C4-2B (cell line): ENCODE measurements at regions not wholly inside any gene's neighbourhood (a gene's known extent, or its start where the extent isn't known, plus 50 kb on each side); places are given as distances from the start of the nearest gene placed in this dataset.
A peak's percentile ranks its signal among the peaks of the same experiment; 100 is the strongest.

Experiments
- H3K27ac ChIP-seq: fragments of 450-650 bp; 2 replicates; pipeline ENCODE4 v1.5.1; 2017
- ZFX ChIP-seq: fragments of 450-650 bp; IDR thresholded peaks from 2 replicates; pipeline ENCODE4 v1.6.1; 2017
- TF ChIP-seq, protein P1 (sequence below): fragments of 450-650 bp; conservative IDR thresholded peaks from 2 replicates; pipeline ENCODE4 v1.5.1; 2017; ENCODE audit warnings: mild to moderate bottlenecking

DNA sequence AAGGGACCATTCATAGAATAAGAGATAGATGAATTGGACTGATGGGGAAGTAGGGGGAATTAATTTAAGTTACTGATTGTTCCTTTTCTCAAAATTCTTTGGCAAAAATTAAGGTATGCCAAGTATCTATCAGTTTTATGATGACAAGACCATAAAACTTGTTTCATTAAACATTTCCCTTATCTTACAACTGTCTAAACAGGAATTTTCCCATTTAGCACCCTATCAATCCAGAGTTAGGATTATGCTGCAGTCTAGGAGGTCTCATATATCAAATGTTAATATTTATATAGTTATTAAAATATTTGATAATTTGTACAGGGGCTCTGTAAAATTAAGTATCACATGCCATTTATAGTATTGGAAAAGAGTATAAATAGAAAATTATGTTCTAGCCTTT is 51.5 kb upstream of the ARID1B start:
- no peak for TF ChIP-seq ZFX
- TF ChIP-seq, protein P1, sequence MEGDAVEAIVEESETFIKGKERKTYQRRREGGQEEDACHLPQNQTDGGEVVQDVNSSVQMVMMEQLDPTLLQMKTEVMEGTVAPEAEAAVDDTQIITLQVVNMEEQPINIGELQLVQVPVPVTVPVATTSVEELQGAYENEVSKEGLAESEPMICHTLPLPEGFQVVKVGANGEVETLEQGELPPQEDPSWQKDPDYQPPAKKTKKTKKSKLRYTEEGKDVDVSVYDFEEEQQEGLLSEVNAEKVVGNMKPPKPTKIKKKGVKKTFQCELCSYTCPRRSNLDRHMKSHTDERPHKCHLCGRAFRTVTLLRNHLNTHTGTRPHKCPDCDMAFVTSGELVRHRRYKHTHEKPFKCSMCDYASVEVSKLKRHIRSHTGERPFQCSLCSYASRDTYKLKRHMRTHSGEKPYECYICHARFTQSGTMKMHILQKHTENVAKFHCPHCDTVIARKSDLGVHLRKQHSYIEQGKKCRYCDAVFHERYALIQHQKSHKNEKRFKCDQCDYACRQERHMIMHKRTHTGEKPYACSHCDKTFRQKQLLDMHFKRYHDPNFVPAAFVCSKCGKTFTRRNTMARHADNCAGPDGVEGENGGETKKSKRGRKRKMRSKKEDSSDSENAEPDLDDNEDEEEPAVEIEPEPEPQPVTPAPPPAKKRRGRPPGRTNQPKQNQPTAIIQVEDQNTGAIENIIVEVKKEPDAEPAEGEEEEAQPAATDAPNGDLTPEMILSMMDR = no peak
- H3K27ac ChIP-seq = no peak overlapping the region

DNA sequence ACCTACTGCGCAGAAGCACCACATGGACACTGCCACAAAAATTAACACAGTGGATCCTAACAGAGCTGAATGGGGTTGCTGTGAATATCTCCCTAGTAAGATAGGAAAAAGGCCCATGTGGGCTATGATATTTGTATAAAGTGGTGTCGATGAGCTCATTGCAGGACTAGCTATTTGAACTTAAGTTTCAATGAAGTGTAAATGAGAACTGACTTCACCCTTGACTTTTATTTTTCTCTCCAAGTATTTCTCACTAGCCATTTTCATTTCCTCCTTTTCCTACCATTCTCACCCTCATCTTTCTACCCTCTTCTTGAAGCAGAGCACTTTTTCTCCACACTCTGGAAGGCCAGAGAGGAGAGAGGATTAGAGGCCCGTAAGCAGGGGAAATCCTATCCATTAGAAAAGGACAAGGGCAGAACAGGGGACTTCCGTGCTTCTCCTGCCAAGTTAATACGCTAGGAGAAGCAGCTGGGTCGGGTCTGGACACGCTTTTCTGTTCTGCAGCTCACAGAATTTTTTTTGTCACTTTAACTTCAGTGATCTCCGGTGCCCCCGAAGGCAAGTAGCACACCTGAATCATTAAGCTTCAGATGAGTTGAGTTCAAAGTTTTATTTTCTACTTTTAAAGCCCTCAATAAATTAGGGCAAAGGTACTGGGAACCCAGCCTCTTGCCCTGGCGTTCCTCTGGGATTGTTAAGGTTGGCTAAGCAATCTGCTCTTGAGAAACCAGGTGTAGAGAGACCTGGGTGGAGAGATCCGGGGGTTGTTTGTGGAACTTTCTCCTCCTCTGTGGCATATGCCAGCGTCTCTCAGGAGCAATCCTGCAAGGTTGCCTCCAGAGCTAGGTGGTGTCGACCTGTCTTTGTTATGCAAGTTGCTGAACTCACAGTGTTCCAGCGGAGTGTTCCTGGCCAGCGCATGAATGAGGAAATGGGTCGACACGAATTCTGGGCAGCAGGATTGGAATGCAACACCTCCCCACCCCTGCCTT is 56.2 kb upstream of the ARID1B start:
- H3K27ac ChIP-seq = peak overlapping the region; percentile 81
- TF ChIP-seq, protein P1 = no peak
- TF ChIP-seq ZFX = no peak

DNA sequence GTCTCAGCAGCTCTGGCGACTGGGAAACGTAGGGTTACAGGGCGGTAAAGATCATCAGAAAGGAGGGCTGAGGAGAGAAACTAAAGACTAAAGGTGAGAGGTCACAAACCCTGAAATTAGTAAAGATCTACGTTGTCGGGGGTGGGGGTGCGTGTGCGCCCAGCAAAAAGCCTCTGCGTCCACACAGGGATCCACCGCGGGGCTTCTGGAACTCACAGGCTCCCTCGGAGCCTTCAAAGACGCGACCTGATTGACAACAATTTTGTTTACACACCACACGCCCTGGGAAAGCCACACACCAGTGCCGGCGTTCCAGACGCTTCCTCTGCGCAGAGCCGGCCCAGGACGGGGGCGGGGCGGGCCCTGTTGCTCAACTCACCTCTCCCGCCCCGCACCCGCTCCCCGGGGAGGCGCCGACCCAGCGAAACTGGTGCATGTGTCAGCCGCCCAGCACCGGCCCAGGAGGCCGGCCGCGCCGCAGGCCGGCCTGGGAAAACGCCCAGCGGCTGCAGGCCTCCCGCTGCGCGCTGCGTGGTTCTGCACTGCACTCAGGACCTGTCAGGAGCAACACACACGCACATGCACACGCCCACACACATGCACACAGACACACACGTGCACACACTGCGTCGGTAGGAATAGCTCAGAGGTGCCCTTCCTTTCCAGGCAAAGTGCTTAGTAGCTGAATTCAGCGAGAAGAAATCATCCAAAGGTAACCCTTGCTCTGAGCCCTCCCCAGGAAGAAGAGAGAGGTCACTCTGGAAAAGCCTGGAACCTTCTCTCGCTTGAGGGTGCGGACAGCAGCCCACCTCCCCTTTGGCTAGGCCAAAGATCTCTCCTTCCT is 57.2 kb upstream of the ARID1B start:
- TF ChIP-seq, protein P1 = no peak
- peak; percentile 80 for TF ChIP-seq ZFX
- H3K27ac ChIP-seq = peak overlapping the region; percentile 81

DNA sequence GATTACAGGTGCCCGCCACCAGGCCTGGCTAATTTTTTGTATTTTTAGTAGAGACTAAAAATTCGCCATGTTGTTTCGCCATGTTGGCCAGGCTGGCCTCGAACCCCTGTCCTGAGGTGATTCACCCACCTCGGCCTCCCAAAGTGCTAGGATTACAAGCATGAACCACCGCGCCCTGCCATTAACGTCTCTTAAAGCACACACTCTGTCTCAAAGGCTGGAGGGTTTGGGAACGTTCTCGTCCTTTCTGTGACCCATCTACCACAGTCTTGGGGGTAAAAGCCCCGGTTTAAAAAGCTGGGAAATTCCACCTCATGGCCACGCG is 57.8 kb upstream of the ARID1B start:
- H3K27ac ChIP-seq = peak overlapping the region; percentile 81
- TF ChIP-seq, protein P1 = no peak
- TF ChIP-seq ZFX = no peak

DNA sequence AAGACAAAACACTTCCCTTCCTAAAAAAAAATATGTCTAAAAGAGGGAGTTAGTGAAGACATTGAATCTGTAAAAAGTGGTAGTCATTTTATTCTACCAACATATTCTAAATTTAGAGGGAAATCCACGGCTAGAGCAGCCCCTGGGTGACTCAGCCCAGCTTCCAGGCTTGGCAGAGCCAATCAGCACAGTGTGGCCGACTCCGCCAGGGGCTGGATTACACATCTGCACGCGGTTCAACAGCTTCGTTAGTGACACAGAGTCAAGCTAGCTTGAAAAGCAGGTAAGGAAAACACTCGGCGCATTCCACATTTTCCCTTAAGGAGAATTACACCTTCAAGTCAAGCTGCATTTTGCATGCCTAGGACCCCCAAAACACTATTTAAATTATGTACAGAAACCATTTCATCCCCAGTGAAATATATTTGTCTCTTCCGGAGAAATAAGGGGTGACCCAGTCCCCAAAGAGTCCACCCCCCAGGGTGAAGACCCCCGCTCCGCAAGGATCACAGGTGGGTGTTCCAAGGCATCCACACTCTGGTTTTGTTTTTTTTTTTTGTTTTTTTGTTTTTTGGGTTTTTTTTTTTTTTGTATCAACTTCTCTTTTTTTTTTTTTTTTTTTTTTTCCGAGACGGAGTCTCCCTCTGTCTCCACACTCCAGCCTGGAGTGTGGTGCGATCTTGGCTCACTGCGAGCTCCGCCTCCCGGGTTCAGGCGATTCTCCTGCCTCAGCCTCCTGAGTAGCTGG is 58.4 kb upstream of the ARID1B start:
- TF ChIP-seq, protein P1 = no peak
- TF ChIP-seq ZFX = no peak
- H3K27ac ChIP-seq = peak overlapping the region; percentile 81

DNA sequence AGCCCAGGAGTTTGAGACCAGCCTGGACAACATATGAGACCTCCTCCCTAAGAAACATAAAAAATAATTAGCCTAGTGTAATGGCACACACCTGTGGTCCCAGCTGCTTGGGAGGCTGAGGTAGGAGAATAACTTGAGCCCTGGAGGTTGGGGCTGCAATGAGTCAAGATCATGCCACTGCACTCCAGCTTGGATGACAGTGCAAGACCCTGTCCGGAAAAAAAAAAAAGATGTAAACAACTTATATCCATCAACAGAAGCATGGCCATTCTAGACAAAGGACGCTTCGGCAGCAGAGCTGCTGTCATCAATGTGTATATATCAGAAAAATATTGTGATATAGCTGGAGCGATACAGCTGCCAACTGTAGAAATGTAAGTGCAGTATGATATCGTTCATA is 59.6 kb upstream of the ARID1B start:
- no peak overlapping the region for H3K27ac ChIP-seq
- TF ChIP-seq ZFX = no peak

DNA sequence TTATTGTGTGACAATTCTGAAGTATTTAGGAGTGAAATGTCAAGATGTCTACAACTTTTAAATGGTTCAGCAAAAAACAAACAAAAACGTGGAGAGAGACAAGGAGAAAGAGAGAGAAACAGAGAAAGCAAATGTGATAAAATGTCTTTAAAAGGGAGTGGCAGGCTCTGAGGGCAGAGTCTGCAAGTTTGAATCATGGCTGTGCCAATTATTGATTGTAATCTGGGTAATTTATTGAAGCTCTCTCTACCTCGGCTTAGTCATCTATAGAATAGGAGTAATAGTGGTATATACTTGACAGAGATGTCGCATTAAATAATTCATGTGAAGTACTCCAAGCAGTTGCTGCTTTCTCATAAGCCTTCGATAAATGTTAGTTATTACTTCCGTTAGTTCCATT is 61.3 kb upstream of the ARID1B start:
- H3K27ac ChIP-seq = no peak overlapping the region
- TF ChIP-seq, protein P1 = no peak
- no peak for TF ChIP-seq ZFX
